COLO668 (cell line): ENCODE measurements at regions not wholly inside any gene's neighbourhood (a gene's known extent, or its start where the extent isn't known, plus 50 kb on each side); places are given as distances from the start of the nearest gene placed in this dataset.

Source experiments
- DNase-seq: peaks from one replicate; lab custom pipeline; 2025; ENCODE audit not compliant: unreplicated experiment; lab: John Stamatoyannopoulos, UW

DNA sequence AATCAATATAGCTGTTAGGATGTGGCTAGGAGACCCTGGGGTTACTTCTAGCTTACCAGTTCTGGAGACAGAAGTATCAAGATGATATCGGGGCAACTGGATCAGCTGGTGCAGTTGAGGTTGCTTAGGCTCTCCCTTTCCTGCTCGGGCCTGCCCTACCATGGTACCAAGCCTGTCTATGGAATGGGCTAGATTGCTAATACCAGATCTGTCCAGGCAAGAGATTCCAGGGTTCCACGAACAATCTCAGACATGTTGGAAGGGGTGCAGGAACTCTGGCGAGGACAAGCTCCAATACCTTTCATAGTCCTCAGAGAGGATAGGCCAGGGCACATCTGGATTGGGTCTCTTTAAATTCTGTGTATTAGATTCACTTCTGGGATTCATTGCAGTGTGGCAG lies 53.8 kb downstream of the ADM start:
- no peak for DNase-seq

DNA sequence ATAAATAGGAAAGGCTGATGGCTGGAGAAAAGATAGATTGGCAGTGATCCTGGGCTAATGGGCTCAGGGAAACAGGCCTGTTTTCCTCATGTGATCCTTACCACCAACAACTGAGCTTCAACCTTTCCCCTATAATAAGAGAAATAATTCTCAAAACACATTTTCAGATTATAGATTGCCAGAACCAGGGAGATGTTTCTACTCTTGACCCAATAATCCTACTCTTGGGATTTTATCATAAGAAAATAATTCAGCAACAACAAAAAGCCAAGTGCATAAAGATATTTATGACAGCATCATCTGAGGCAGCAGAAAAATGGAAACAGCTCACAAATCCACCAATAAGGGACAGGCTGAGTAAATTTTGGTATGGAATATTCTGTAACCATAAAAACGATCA lies 54.3 kb downstream of the ADM start:
- no peak for DNase-seq

DNA sequence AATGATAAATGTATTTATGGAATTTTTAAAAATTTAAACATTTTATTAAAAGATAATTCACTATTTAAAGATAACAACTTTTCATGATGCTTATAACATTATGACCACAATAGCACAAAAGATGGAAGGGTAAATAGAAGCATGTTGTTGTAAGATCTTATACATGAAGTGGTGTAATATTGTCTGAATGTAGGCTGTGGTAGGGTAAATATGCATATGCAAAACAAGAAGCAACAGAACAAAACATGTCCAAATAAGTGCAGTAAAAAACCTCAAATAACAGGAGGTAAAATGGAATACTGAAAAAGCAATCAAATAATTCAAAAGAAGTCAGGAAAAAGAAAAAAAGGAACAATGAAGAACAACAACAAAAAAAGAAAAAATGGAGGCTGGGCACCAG lies 56.0 kb downstream of the ADM start:
- DNase-seq = no peak

DNA sequence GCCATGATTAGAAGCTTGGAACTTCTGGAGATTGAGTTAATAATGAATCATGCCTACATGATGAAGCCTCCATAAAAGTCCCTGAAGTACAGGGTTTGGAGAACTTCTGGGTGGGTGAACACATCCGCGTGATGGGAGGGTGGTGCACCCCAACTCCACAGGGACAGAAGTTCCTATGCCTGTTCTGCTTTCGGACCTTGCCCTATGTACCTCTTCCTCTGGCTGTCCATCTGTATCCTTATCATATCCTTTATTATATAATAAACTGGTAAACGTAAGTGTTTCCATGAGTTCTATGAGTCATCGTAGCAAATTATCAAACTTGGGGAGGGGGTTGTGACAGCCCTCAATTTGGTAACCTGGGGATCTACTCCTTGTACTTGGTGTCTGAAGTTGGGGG lies 60.2 kb downstream of the ADM start:
- DNase-seq = no peak

DNA sequence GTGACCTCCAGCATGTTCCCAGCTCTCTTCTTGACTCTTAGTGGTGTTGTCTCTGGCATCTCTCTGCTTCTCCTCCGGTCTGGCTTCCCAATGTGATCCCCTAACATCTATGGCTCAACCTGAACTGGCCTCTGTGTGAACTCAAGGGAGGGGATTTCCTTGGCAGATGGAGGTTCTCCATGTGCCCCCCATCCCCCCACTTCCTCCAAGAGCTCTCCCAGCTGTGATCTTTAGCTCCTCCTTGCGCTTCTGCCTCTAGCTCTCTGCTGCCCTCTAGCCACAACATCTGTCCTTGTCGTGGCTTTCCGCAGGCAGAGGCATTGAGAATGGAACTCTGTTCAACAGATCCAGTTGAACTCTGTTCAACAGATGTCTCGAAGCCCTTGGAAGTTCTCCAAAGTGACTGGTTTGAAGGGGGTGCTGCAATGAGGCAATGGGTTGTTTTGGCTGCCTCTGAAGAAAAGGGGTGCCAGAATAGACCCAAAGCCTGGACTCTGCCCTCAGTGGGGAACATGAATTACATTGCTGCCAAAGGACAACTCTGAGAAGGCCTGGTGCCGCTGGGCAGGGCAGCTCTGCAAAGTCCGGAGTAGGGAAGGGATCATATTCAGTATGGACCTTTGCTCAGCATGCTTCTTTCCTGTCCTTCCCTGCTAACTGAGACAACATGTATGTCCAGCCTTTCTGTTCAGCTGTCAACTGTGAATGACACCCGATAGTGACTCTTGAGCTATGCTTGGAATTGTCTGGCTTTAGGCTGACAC lies 61.9 kb downstream of the ADM start:
- DNase-seq = peak; percentile 68

DNA sequence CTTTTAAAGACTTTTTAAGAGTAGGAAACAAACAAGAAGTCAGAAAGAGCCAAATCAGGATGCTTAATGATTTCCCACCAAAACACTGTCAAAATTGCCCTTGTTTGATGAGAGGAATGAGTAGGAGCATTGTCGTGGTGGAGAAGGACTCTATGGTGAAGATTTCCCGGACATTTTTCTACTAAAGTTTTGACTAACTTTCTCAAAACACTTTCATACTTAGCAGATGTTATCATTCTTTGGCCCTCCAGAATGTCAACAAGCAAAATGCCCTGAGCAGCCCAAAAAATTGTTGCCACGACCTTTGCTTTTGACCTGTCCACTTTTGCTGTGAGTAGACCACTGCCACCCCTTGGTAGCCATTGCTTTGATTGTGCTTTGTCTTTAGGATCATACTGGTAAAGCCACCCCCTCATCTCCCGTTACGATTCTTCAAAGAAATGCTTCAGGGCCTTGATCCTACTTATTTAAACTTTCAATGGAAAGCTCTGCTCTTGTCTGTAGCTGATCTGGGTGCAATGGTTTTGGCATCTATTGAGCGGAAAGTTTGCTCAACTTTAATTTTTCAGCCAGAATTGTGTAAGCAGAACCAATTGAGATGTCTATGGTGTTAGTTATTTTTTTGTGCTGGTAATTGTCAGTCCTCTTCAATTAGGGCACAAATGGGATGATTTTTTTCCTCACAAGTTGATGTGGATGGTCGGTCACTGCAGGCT lies 67.2 kb downstream of the ADM start:
- DNase-seq = no peak

DNA sequence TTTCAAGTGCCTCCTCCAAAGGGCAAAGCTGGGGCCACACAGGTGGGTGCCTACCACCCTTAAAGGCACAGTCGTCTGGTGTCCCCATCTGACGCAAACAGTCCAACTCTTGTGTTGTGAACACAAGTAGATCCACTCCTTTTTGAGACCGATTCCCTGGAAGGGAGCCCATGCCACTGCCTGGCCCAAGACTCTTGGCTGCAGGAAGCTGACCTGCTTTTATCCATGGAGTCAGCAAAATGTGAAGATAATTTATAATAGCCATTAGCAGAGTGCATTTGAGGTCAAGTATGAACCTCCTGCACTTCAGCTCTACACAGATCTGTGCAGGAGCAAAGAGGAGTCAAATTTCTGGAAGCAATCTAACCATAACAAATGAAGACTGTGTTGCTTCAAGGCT lies 68.5 kb downstream of the ADM start:
- no peak for DNase-seq

DNA sequence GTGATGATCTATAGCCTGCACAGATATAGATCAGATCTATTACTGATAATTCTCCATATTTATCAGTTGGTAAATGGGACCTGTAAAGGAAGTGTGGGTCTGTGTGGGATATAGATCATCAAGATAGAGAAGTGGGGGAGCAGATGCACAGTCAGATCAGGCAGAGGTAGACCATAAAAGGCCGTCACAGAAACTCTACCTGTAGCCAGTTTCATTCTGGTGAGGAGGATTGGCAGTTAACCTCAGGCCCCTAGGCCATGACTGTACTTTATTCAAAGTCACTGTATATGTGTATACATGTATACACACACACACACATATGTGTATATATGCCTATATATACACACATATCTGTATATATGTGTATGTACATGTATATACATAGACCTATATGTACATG lies 69.1 kb downstream of the ADM start:
- DNase-seq = no peak

DNA sequence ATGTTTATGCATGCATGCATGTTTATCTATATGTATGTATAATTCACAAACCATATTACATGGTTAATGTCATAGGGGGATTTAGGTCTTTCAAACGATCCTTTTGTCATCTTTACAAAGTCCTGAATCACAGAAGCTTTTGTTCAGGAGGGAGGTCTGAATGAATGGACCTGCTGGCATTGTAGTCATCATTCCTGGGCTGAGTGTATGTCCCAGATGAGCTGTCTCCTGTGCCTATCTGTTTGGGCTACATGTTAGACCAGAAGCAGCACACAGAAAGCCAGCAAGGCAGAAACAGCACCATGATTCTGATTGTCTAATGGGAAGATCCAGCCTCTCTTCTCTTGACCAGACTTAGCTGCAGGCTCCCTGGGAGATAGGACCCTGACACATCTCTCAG lies 69.5 kb downstream of the ADM start:
- DNase-seq = no peak

DNA sequence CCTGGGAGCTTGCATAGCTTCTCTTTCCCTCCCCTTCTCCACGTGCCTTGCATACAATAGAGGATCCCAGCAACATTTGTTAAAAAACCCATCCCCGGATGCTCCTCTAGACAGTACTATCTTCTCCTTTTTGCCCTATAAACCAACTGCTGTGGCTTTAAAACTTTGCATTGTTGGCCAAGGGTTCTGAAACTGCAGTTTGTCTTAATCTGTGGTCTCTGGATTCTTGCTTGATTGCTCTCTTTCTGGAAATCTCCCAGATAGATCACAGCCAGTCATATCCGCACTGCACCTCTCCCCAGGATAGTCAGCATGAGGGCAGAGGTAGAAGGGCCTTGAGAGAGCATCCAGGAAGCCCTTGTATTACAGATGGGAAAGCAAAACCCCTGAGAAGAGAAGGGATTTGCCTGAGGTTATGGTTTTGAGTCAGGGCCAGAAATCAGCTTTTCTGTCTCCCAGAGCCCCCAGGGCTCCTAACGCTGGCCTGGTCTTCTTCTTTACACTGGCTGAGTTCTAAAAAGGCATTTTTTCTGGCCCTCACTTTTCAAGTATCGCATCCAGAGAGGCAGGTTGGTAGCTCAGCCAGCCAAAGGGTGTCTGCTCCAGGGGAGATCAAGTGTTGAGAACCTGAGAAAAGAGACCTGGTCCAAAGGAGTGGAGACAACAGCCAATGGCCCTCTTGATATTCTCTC lies 70.6 kb downstream of the ADM start:
- DNase-seq = no peak

DNA sequence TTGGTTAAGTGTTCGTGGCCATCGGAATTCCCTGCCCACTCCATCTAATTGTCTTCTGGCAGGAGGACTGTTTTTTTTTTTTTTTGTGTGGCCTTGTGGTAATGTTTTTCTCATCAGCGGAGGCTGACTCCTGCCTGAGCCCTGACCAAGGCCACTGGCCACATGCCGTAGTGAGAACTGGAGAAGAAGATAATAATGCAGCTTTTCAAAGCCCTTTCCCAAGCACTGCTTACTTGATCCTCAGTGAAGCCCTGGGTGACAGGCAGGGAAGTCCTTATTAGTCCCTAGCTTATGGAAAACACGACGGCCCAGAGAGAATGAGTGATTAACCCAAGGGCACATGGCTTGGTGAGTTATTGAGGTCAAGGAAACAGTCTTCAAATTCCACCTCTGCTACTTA lies 71.2 kb downstream of the ADM start:
- DNase-seq = no peak

DNA sequence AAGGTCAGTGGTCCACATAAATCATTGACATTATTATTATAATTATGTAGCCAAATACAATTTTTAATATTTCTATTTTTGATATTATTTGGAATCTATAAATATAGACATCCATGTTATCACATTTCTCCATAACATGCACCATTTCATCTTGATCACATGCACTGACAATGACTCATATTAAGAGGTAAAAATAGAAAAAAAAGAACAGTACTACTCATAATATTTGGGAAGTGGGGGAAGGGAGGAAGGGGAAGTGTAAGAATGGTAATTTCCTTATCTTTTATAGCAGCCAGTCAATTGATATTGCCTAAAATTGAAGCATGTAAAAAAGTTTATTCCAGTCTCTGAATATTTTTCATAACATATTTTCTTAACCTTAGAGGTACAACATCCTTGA lies 72.3 kb downstream of the ADM start:
- no peak for DNase-seq

DNA sequence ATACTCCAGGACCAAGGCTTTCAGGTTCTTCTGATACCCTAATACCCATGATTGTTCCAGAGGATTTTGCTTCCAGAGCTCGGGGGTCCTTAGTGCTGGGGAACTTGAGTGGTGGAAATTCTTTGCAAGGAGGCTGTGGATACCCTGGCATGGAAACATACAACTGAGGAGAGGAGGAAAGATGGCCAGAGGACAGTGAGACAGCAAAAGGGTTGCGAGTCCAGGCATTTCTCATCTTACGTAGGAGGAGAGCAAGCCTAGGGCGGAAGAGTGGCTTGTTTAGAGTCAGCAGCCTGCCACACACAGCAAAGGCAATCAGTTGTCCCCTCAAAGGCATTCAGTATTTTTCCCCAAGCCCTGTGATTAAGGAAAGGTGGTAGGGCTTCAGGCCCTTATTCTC lies 73.5 kb downstream of the ADM start:
- no peak for DNase-seq

DNA sequence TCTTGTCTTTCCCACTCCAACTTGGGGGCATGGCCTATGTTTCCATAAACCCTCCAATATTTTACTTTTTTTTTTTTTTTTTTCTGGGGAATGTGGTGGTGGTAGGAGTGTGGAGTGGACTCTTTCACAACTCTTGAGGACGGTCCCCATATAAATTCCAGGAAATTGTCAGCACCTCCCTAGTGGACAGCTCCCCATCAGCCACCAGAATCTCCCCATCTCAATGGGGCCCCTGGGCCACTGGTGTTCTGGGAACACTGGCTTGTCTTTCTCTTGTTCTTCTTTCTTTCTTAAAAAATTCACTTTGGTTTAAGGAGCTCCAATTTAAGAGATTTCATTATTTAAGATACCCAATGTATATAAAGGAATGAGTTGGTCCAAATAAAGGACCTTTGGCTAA lies 74.1 kb downstream of the ADM start:
- DNase-seq = no peak

DNA sequence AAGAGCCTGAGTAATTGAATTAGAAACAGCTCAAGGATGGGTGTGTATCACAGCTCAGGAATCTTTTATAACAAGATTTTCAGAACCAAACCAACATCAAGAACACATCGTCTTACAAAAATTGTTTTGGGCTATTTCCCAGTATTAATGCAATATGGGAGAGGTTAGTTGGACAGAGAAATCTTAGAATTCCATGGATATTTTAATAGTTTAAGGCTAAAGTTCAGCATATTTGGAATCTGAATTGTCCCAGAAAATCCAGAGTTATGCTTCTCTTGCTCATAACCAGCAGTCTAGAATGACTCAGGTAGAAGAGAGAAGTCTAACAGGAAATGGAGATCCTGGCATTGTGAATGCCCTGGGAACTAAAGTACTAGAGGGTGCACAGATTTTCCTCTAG lies 74.6 kb downstream of the ADM start:
- DNase-seq = no peak

DNA sequence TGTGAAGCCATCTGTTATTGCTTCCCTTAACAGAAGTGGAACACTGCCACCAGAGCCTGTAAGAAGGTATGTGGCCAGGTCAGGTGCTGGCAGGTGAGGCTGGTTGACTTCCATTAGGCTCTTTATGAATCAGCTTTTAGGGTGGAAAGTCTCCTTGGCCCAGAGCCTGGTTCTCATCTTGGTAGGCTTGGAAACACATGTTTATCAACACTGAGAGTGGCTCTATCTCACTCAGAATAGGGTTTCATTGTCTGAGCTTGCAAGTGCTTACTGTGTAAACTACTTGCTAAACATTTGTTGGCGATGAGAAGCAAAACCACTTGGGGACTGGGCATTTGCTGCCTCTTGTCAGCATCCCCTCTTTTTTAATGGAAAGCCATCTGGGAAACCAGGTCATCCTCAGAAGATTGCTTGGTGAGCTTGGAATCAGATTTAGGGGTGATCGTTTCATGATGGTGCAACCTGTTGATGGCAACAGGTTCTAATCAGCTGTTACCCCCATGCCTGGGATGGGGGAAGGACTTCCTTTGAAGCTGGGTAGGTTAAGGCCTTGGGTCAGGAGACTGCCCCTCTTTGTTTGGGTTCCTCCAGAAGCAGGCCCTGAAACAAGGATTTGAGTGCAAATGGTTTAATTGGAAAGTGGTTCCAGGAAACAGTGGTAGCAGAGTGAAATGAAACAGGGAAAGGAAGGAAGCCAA lies 75.0 kb upstream of the AMPD3 start:
- DNase-seq = peak; percentile 8

DNA sequence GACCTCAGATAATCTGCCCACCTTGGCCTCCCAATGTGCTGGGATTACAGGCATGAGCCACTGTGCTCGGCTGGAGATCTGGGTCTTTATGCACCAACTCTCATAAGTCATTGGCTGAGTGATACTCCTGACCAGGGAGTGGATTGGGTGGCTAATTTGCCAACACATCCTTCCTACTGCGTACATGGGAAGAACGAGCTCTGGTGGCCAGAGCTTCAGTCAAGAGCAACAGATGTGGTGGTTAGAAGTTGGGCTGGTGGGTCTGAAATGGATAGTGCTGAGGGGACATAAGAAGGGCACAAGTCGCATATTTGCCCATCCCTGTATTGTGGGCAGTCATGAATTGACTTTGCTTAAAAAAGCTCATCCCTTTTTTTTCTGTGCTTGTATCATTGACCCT lies 74.1 kb upstream of the AMPD3 start:
- no peak for DNase-seq

DNA sequence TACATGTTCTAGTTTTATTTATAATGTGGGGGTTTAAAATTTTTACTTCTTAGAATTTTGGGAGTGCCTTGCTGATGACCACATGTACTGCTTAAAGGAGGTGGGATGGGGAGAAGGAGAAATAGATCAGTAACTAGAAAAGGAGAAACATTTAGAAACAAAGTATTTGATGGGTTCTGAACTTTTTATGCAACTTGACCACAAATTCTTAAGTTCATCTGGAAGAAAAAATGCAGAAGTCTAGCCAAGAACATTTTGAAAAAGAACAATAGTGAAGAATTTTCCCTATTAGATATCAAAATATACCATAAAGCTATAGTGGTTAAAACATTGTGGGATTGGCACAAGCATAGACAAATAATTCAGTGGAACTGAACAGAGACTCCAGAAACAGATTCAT lies 73.3 kb upstream of the AMPD3 start:
- DNase-seq = no peak

DNA sequence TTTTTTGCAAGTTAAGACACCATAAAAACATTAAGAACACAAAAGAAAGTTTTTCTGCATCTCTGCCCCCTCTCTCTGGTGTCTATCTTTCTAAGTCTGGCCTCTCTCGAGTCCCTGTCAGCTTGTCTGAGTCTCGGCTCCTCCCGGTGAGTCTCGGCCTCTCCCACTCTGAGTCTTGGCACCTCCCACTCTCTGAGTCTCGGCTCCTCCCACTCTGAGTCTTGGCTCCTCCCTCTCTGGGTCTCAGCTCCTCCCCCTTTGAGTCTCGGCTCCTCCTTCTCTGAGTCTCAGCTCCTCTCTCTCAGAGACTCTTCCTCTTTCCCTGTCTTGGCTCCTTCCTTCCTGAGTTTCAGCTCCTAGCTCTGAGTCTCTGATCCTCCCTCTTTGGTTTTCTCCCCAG lies 72.5 kb upstream of the AMPD3 start:
- no peak for DNase-seq

DNA sequence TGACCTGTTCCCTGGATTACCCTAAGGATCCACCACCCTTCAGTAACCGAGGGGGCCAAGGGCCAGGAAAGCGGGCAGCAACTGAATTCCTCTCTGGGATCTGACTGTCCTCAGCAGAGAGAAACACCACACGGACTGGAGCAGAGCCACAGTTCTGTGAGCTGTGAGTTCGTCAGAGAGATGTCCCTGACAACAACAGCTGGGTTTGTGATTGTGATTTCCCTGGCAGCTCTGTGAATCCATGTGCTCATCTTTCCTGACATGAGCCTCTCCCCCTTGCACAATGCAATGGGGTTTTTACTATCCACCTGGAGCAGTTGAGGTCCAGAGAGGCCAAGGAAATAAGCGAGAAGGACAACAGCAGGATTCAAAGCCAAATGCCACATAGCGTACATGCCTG lies 69.4 kb upstream of the AMPD3 start:
- no peak for DNase-seq

DNA sequence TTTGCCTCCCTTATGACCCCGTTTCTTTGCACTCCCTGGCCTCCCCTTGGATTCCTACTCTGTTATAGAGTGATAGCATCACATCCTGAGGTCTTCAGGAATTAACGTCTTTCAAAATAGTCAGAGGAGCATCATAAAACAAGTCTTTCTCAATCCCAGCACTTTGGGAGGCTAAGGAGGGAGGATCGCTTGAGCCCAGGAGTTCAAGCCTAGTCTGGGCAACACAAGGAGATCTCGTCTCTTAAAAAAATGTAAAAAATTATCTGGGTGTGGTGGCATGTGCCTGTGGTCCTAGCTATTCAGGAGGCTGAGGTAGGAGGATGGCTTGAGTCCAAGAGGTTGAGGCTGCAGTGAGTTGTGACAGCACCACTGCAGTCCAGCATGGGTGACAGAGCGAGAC lies 68.7 kb upstream of the AMPD3 start:
- no peak for DNase-seq

DNA sequence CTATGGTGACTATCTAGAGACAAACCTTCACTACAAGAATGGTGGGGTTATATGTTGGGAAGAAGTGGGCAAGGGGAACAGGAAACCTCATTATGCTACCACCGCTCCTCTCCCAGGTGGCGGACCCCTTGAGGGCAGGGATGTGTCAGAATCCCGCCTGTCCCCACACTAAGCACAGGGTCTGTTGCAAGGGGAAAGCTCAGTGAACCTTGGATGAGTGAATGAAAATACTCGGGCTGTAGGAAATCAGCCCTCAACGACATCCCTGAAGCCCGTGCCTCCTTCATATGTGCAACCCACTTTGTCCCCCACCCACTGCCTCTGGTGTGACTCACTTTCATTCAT lies 68.2 kb upstream of the AMPD3 start:
- no peak for DNase-seq
